ENCODE measurements at regions not wholly inside any gene's neighbourhood (a gene's known extent, or its start where the extent isn't known, plus 50 kb on each side); places are given as distances from the start of the nearest gene placed in this dataset.
"Not testable (repeated sequence)": the region's sequence is repeated elsewhere in the genome, so short reads cannot be mapped to it uniquely, and the experiment has no call there.

GRCh38 chr11:43130616-43131015 lies 181.2 kb upstream of the API5 start:
- no peak for DNase-seq (ENCODE audit: low read depth)

GRCh38 chr11:43135966-43136534 lies 175.7 kb upstream of the API5 start:
- no peak for DNase-seq (ENCODE audit: low read depth)

GRCh38 chr11:43138621-43139140 lies 173.1 kb upstream of the API5 start:
- DNase-seq (ENCODE audit: low read depth) = no peak

GRCh38 chr11:43145653-43146052 lies 166.1 kb upstream of the API5 start:
- no peak for DNase-seq (ENCODE audit: low read depth)

GRCh38 chr11:43150697-43151096 lies 161.1 kb upstream of the API5 start:
- no peak for DNase-seq (ENCODE audit: low read depth)

GRCh38 chr11:43164831-43165230 lies 147.0 kb upstream of the API5 start:
- no peak for DNase-seq (ENCODE audit: low read depth)

- DNase-seq (ENCODE audit: low read depth) = not testable (repeated sequence)
These were observed 146.4 kb upstream of the API5 start for GRCh38 chr11:43165393-43165792.

GRCh38 chr11:43168241-43168640 lies 143.6 kb upstream of the API5 start:
- DNase-seq (ENCODE audit: low read depth) = not testable (repeated sequence)

- DNase-seq (ENCODE audit: low read depth) = no peak
These were observed 139.3 kb upstream of the API5 start for GRCh38 chr11:43172477-43172876.

- DNase-seq (ENCODE audit: low read depth) = no peak
These were observed 133.8 kb upstream of the API5 start for GRCh38 chr11:43177975-43178374.

GRCh38 chr11:43194459-43194858 lies 117.3 kb upstream of the API5 start:
- DNase-seq (ENCODE audit: low read depth) = not testable (repeated sequence)

GRCh38 chr11:43197379-43197778 lies 114.4 kb upstream of the API5 start:
- no peak for DNase-seq (ENCODE audit: low read depth)

- DNase-seq (ENCODE audit: low read depth) = no peak
These were observed 111.8 kb upstream of the API5 start for GRCh38 chr11:43200031-43200430.

- no peak for DNase-seq (ENCODE audit: low read depth)
These were observed 99.5 kb upstream of the API5 start for GRCh38 chr11:43212279-43212678.

- DNase-seq (ENCODE audit: low read depth) = no peak
These were observed 97.3 kb upstream of the API5 start for GRCh38 chr11:43214471-43214870.

GRCh38 chr11:43217849-43218248 lies 93.9 kb upstream of the API5 start:
- no peak for DNase-seq (ENCODE audit: low read depth)

- no peak for DNase-seq (ENCODE audit: low read depth)
These were observed 89.6 kb upstream of the API5 start for GRCh38 chr11:43222215-43222614.

- no peak for DNase-seq (ENCODE audit: low read depth)
These were observed 88.8 kb upstream of the API5 start for GRCh38 chr11:43223026-43223425.

GRCh38 chr11:43234881-43235280 lies 76.9 kb upstream of the API5 start:
- DNase-seq (ENCODE audit: low read depth) = no peak

GRCh38 chr11:43238341-43238740 lies 73.5 kb upstream of the API5 start:
- DNase-seq (ENCODE audit: low read depth) = no peak

GRCh38 chr11:43239791-43240190 lies 72.0 kb upstream of the API5 start:
- DNase-seq (ENCODE audit: low read depth) = no peak

GRCh38 chr11:43242401-43242800 lies 69.4 kb upstream of the API5 start:
- DNase-seq (ENCODE audit: low read depth) = no peak

GRCh38 chr11:43243927-43244326 lies 67.9 kb upstream of the API5 start:
- no peak for DNase-seq (ENCODE audit: low read depth)

GRCh38 chr11:43245466-43245865 lies 66.3 kb upstream of the API5 start:
- DNase-seq (ENCODE audit: low read depth) = no peak
